K562 (cell line): ENCODE measurements at regions not wholly inside any gene's neighbourhood (a gene's known extent, or its start where the extent isn't known, plus 50 kb on each side); places are given as distances from the start of the nearest gene placed in this dataset.

Experiments
- ATAC-seq: fragments of 200-7000 bp; cut with Tn5 transposase; 3 replicates; pipeline ENCODE4 v1.9.1; 2020; ENCODE audit warnings: moderate library complexity
- BruUV-seq: library from RNA; stranded (reverse); fragments of 400-500 nt; replicated peaks from 2 replicates; lab custom pipeline; 2021; lab: Mats Ljungman, UMichigan
- CTCF ChIA-PET: fragments of 300-600 bp; formaldehyde crosslinking; extraction: SDS; loops from one replicate; lab custom pipeline; 2021; ENCODE audit warnings: low intra/inter-chr PET ratio; lab: Yijun Ruan, JAX
- POLR2A ChIA-PET: fragments of 300-600, 350-650 bp; sonication (Branson Sonifier 250); formaldehyde crosslinking; extraction: SDS; loops from one replicate; lab custom pipeline; 2021; ENCODE audit warnings: antibody characterized with exemption, inconsistent platforms; lab: Yijun Ruan, JAX
- DNase-seq, 4 experiments: peaks; one replicate each; pipeline versions ENCODE4 v3.0.0 to v3.0.0-alpha.2; 2011 to 2018; ENCODE audit warnings: low spot score in 3 of 4, mixed read lengths in 3 of 4; ENCODE audit errors: extremely low read depth in 1 of 4
- FAIRE-seq: peaks from 2 replicates; lab custom pipeline; 2011; peaks lifted over from hg19 to GRCh38; lab: Jason Lieb, UNC
- H2AFZ ChIP-seq: 2 replicates; pipeline ENCODE4 v1.6.0; 2011; ENCODE audit warnings: low read depth, low read length, control low read depth, inconsistent platforms
- H3K27ac ChIP-seq: fragments of 200-600 bp; 3 replicates; pipeline ENCODE4 v1.8.0; 2011; ENCODE audit warnings: low read depth, mild to moderate bottlenecking, control low read depth, inconsistent platforms, low read length, moderate library complexity, mixed read lengths; ENCODE audit errors: extremely low read depth
- H3K27me3 ChIP-seq, 2 experiments: fragments of 300-600 bp in 1 of 2; 2 replicates in 1 of 2; 3 replicates in 1 of 2; pipeline versions ENCODE4 v1.6.0 to v1.8.0; 2011; ENCODE audit warnings: inconsistent platforms in 2 of 2, low read length in 2 of 2, mild to moderate bottlenecking in 1 of 2, mixed read lengths in 1 of 2, moderate library complexity in 1 of 2; ENCODE audit not compliant: control insufficient read depth in 2 of 2, insufficient read depth in 2 of 2
- H3K36me3 ChIP-seq: fragments of 300-600 bp; 3 replicates; pipeline ENCODE4 v1.8.0; 2011; ENCODE audit warnings: mild to moderate bottlenecking, low read length, inconsistent platforms; ENCODE audit not compliant: control insufficient read depth, insufficient read depth
- H3K4me1 ChIP-seq, 2 experiments: fragments of 200-600 bp in 1 of 2; replicated peaks in 1 of 2; 2 replicates in 1 of 2; 3 replicates in 1 of 2; pipeline versions ENCODE4 v1.5.1 to v1.8.0; 2011; ENCODE audit warnings: inconsistent platforms in 2 of 2, low read length in 2 of 2, mild to moderate bottlenecking in 1 of 2, mixed read lengths in 1 of 2, moderate library complexity in 1 of 2; ENCODE audit not compliant: control insufficient read depth in 2 of 2, insufficient read depth in 2 of 2
- H3K4me2 ChIP-seq: 2 replicates; pipeline ENCODE4 v1.6.1; 2011; ENCODE audit warnings: low read length, control low read depth, inconsistent platforms, mixed read lengths; ENCODE audit not compliant: insufficient read depth
- H3K4me3 ChIP-seq: fragments of 200-600 bp; sonication (generic), shearing (Covaris generic); 2 replicates; pipeline ENCODE4 v1.5.1; 2016; ENCODE audit warnings: control low read depth, inconsistent platforms
- H3K79me2 ChIP-seq: fragments of 200-600 bp; 3 replicates; pipeline ENCODE4 v1.8.0; 2011; ENCODE audit warnings: low read length, inconsistent platforms; ENCODE audit not compliant: control insufficient read depth, insufficient read depth
- H3K9ac ChIP-seq, 2 experiments: 2 replicates each; pipeline versions ENCODE4 v1.6.0 to v1.6.1; 2011; ENCODE audit warnings: low read depth in 2 of 2, low read length in 2 of 2, control low read depth in 1 of 2, inconsistent platforms in 1 of 2, mild to moderate bottlenecking in 1 of 2, mixed read lengths in 1 of 2; ENCODE audit not compliant: insufficient read depth in 1 of 2
- H3K9me1 ChIP-seq: one replicate; pipeline ENCODE4 v1.6.0; 2011; ENCODE audit warnings: inconsistent platforms, mild to moderate bottlenecking, low read length, moderate library complexity; ENCODE audit not compliant: control insufficient read depth, insufficient read depth
- H3K9me3 ChIP-seq: replicated peaks from 2 replicates; pipeline ENCODE4 v1.5.1; 2011; ENCODE audit warnings: low read depth, low read length, inconsistent platforms; ENCODE audit not compliant: control insufficient read depth, insufficient read depth
- H4K20me1 ChIP-seq: replicated peaks from 2 replicates; pipeline ENCODE4 v1.6.1; 2011; ENCODE audit warnings: low read length, inconsistent platforms, mixed read lengths; ENCODE audit not compliant: control insufficient read depth, insufficient read depth
- CBX1 ChIP-seq: sonication (generic); IDR thresholded peaks from 2 replicates; pipeline ENCODE4 v1.6.1; 2016; ENCODE audit warnings: antibody characterized with exemption, low read depth, mild to moderate bottlenecking
- FOXK2 ChIP-seq, 2 experiments: fragments of 450-650 bp; IDR thresholded peaks in 1 of 2; conservative IDR thresholded peaks in 1 of 2; 2 replicates each; pipeline ENCODE4 v1.6.1; 2016; ENCODE audit warnings: low read depth in 2 of 2, mild to moderate bottlenecking in 1 of 2
- JUNB ChIP-seq: fragments of 450-650 bp; formaldehyde crosslinking; conservative IDR thresholded peaks from 2 replicates; pipeline ENCODE4 v1.4.0; 2020; ENCODE audit warnings: mild to moderate bottlenecking
- MCM3 ChIP-seq: fragments of 450-650 bp; IDR thresholded peaks from 2 replicates; pipeline ENCODE4 v1.6.1; 2016
- NKRF ChIP-seq: fragments of 450-650 bp; IDR thresholded peaks from 2 replicates; pipeline ENCODE4 v1.6.1; 2016; ENCODE audit warnings: borderline replicate concordance
- SMARCB1 ChIP-seq: IDR thresholded peaks from 2 replicates; pipeline ENCODE4 v1.6.1; 2011; ENCODE audit warnings: improper control_type of control experiment, low read depth; ENCODE audit not compliant: insufficient read length
- WGBS: fragments of 100-300 bp; shearing (Covaris generic); methylation state at CpG from one replicate; pipeline ENCODE4 v1.1.6; 2016; ENCODE audit warnings: low coverage, mixed read lengths; ENCODE audit not compliant: insufficient coverage; ENCODE audit errors: missing lambda C conversion rate; 5-methylcytosine and 5-hydroxymethylcytosine counted together
- in situ Hi-C: fragments of 300-500 bp; cut with MboI; formaldehyde crosslinking; loops from 4 replicates; pipeline ENCODE4 v1.15.0; 2018; ENCODE audit warnings: inconsistent platforms, mixed read lengths
- intact Hi-C: fragments of 100-400 bp; cut with micrococcal nuclease; formaldehyde crosslinking; loops from 2 replicates; pipeline ENCODE4 v1.14.2; 2022
- TF ChIP-seq, protein P1 (sequence below): fragments of 250-450 bp; sonication (Bioruptor Pico); IDR thresholded peaks from 2 replicates; pipeline ENCODE4 v1.4.0; 2020; ENCODE audit warnings: mild to moderate bottlenecking, moderate library complexity
- TF ChIP-seq, protein P2 (sequence below): sonication (generic); formaldehyde crosslinking; IDR thresholded peaks from 2 replicates; pipeline ENCODE4 v1.8.1; 2023; ENCODE audit warnings: missing genetic modification reagents, mild to moderate bottlenecking, borderline replicate concordance

DNA sequence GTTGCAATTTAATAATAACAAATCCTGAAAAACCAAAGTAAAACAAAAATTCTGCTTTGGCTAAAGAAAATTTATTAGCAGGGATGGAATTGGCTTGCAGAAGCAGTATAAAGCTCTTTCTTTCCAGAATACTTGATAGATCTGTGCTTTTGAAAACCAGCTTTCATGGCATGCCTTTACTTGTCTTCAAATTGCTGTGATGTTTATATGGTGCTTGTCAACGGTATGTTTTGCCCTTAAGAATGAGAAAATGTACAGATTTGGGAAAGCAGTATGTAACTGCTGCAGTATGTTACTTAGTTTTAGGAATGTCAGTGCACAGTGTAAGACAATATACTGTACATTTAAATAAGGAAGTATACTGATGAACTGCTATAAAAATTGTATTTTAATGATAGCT is 120.8 kb upstream of the PCDH20 start:
- DNase-seq (no peak), ATAC-seq (no peak)
- Histone ChIP-seq H3K27ac (no peak overlapping the region), H3K9me1 (no peaks in the 10 kb centered on the region), H3K4me2 (no peak overlapping the region), H3K4me1 (no peaks in the 10 kb centered on the region), H3K9ac (no peak overlapping the region), H4K20me1 (no peaks in the 10 kb centered on the region), H3K9me3 (no peaks in the 10 kb centered on the region), H3K27me3 (no peaks in the 10 kb centered on the region), H3K36me3 (no peaks in the 10 kb centered on the region), H3K4me3 (no peak overlapping the region)
- in situ Hi-C loops, result no loop called here
- no TSS peak for BruUV-seq
- ChIA-PET POLR2A (no interaction called here), CTCF (no interaction called here)
- WGBS, result 0% methylated on average over 1 of the region's 1 CpG
- TF ChIP-seq FOXK2 (conservative IDR thresholded peaks at IDR 0.05 in 1 of 2, IDR thresholded peaks at IDR 0.05 in 1 of 2; ENCODE audit: low read depth in 2 of 2) (no peak), MCM3 (no peak), SMARCB1 (no peak), JUNB (CRISPR knock-in tag) (no peak), CBX1 (no peak), NKRF (no peak)
- TF ChIP-seq, protein P1, sequence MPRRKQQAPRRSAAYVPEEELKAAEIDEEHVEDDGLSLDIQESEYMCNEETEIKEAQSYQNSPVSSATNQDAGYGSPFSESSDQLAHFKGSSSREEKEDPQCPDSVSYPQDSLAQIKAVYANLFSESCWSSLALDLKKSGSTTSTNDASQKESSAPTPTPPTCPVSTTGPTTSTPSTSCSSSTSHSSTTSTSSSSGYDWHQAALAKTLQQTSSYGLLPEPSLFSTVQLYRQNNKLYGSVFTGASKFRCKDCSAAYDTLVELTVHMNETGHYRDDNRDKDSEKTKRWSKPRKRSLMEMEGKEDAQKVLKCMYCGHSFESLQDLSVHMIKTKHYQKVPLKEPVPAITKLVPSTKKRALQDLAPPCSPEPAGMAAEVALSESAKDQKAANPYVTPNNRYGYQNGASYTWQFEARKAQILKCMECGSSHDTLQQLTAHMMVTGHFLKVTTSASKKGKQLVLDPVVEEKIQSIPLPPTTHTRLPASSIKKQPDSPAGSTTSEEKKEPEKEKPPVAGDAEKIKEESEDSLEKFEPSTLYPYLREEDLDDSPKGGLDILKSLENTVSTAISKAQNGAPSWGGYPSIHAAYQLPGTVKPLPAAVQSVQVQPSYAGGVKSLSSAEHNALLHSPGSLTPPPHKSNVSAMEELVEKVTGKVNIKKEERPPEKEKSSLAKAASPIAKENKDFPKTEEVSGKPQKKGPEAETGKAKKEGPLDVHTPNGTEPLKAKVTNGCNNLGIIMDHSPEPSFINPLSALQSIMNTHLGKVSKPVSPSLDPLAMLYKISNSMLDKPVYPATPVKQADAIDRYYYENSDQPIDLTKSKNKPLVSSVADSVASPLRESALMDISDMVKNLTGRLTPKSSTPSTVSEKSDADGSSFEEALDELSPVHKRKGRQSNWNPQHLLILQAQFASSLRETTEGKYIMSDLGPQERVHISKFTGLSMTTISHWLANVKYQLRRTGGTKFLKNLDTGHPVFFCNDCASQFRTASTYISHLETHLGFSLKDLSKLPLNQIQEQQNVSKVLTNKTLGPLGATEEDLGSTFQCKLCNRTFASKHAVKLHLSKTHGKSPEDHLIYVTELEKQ (CRISPR knock-in tag), result no peak
- TF ChIP-seq, protein P2, sequence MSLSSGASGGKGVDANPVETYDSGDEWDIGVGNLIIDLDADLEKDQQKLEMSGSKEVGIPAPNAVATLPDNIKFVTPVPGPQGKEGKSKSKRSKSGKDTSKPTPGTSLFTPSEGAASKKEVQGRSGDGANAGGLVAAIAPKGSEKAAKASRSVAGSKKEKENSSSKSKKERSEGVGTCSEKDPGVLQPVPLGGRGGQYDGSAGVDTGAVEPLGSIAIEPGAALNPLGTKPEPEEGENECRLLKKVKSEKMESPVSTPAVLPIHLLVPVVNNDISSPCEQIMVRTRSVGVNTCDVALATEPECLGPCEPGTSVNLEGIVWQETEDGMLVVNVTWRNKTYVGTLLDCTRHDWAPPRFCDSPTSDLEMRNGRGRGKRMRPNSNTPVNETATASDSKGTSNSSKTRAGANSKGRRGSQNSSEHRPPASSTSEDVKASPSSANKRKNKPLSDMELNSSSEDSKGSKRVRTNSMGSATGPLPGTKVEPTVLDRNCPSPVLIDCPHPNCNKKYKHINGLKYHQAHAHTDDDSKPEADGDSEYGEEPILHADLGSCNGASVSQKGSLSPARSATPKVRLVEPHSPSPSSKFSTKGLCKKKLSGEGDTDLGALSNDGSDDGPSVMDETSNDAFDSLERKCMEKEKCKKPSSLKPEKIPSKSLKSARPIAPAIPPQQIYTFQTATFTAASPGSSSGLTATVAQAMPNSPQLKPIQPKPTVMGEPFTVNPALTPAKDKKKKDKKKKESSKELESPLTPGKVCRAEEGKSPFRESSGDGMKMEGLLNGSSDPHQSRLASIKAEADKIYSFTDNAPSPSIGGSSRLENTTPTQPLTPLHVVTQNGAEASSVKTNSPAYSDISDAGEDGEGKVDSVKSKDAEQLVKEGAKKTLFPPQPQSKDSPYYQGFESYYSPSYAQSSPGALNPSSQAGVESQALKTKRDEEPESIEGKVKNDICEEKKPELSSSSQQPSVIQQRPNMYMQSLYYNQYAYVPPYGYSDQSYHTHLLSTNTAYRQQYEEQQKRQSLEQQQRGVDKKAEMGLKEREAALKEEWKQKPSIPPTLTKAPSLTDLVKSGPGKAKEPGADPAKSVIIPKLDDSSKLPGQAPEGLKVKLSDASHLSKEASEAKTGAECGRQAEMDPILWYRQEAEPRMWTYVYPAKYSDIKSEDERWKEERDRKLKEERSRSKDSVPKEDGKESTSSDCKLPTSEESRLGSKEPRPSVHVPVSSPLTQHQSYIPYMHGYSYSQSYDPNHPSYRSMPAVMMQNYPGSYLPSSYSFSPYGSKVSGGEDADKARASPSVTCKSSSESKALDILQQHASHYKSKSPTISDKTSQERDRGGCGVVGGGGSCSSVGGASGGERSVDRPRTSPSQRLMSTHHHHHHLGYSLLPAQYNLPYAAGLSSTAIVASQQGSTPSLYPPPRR, result no peak
- TF ChIP-seq, all 486 proteins: peak for 0
- FAIRE-seq, result no peak
- no peak overlapping the region for H2AFZ ChIP-seq
- intact Hi-C loops, result no loop called here
- H3K79me2 ChIP-seq, result no peaks in the 10 kb centered on the region
